ENCODE measurements at regions not wholly inside any gene's neighbourhood (a gene's known extent, or its start where the extent isn't known, plus 50 kb on each side); places are given as distances from the start of the nearest gene placed in this dataset.

- Histone ChIP-seq H3K27ac (ENCODE audit: insufficient read depth, low read depth, low read length) (no peak overlapping the region), H2AFZ (ENCODE audit: low read depth, low read length) (no peak overlapping the region), H3K4me3 (replicated peaks in 1 of 3; ENCODE audit: insufficient read depth in 1 of 3, low read depth in 1 of 3, low read length in 3 of 3) (no peak overlapping the region), H3K27me3 (ENCODE audit: control insufficient read depth in 2 of 2, insufficient read depth in 2 of 2, low read length in 2 of 2) (no peaks in the 10 kb centered on the region), H3K9me1 (replicated peaks; ENCODE audit: control insufficient read depth, extremely low read depth, insufficient read depth, low read length) (no peaks in the 10 kb centered on the region), H3K4me2 (ENCODE audit: insufficient read depth, low read length) (no peak overlapping the region), H3K9ac (replicated peaks; ENCODE audit: extremely low read depth, insufficient read depth, low read length) (no peak overlapping the region), H3K9me3 (replicated peaks; ENCODE audit: control insufficient read depth, insufficient read depth, low read length) (no peaks in the 10 kb centered on the region), H4K20me1 (replicated peaks; ENCODE audit: control insufficient read depth, extremely low read depth, insufficient read depth, low read length) (no peaks in the 10 kb centered on the region), H3K79me2 (ENCODE audit: control insufficient read depth, insufficient read depth, low read length) (no peaks in the 10 kb centered on the region), H3K4me1 (ENCODE audit: control insufficient read depth, extremely low read depth, insufficient read depth, low read length) (no peaks in the 10 kb centered on the region), H3K36me3 (ENCODE audit: control insufficient read depth in 2 of 2, extremely low read depth in 1 of 2, insufficient read depth in 2 of 2, low read length in 2 of 2) (no peaks in the 10 kb centered on the region)
- DNase-seq (ENCODE audit: low read depth, low spot score), result no peak
- dilution Hi-C loops (cut with MboI; ENCODE audit: extremely low pct_ligation_motif_present, low sequenced_read_pairs), result no loop called here
- POLR2A ChIA-PET, result no interaction called here
- intact Hi-C loops (cut with micrococcal nuclease), result no loop called here
- FAIRE-seq, result no peak
- BruUV-seq (replicated peaks), result no TSS peak
- TF ChIP-seq GATA2 (IDR thresholded peaks at IDR 0.05; ENCODE audit: insufficient read depth, insufficient read length, low read depth, low read length), result no peak
- TF ChIP-seq EZH2 (IDR thresholded peaks at IDR 0.05; ENCODE audit: borderline replicate concordance, low read depth, low read length, severe bottlenecking), result no peak
- no peak for TF ChIP-seq POLR2AphosphoS5 (IDR thresholded peaks at IDR 0.05; ENCODE audit: insufficient read depth, low read depth, low read length)
- TF ChIP-seq POLR2A (IDR thresholded peaks at IDR 0.05; ENCODE audit: low read depth, low read length), result no peak
- TF ChIP-seq MYC (IDR thresholded peaks at IDR 0.05; ENCODE audit: low read depth, low read length), result no peak
- TF ChIP-seq FOS (IDR thresholded peaks at IDR 0.05; ENCODE audit: borderline replicate concordance, insufficient read depth, low read length), result no peak
- no peak for TF ChIP-seq MAX (IDR thresholded peaks at IDR 0.05; ENCODE audit: insufficient read depth, insufficient read length)
- CTCF ChIA-PET, result no interaction called here
Observed at GRCh38 chr12:78792052-78792698, 72.4 kb upstream of the SYT1 start.

GRCh38 chr12:78793491-78793890 is 71.1 kb upstream of the SYT1 start:
- ChIA-PET POLR2A (interaction anchor here (0.6 kb wide), 1 partner anchor 70 kb away, joined by 4 read pairs; no protein-coding TSS in a partner anchor), CTCF (interaction anchor here (1.2 kb wide), 1 partner anchor 9 kb away, joined by 3 read pairs; no protein-coding TSS in a partner anchor)
- H3K9me3 ChIP-seq (replicated peaks; ENCODE audit: control insufficient read depth, insufficient read depth, low read length), result no peaks in the 10 kb centered on the region
- no peaks in the 10 kb centered on the region for H3K36me3 ChIP-seq (ENCODE audit: control insufficient read depth in 2 of 2, extremely low read depth in 1 of 2, insufficient read depth in 2 of 2, low read length in 2 of 2)
- TF ChIP-seq GATA2 (IDR thresholded peaks at IDR 0.05; ENCODE audit: insufficient read depth, insufficient read length, low read depth, low read length) (no peak), POLR2AphosphoS5 (IDR thresholded peaks at IDR 0.05; ENCODE audit: insufficient read depth, low read depth, low read length) (no peak), FOS (IDR thresholded peaks at IDR 0.05; ENCODE audit: borderline replicate concordance, insufficient read depth, low read length) (no peak)
- no TSS peak for BruUV-seq (replicated peaks)
- no peak overlapping the region for H2AFZ ChIP-seq (ENCODE audit: low read depth, low read length)
- H4K20me1 ChIP-seq (replicated peaks; ENCODE audit: control insufficient read depth, extremely low read depth, insufficient read depth, low read length), result no peaks in the 10 kb centered on the region
- DNase-seq (ENCODE audit: low read depth, low spot score) (no peak), FAIRE-seq (peak; percentile 67)
- H3K4me2 ChIP-seq (ENCODE audit: insufficient read depth, low read length), result no peak overlapping the region
- intact Hi-C loops (cut with micrococcal nuclease), result no loop called here
- no peaks in the 10 kb centered on the region for H3K27me3 ChIP-seq (ENCODE audit: control insufficient read depth in 2 of 2, insufficient read depth in 2 of 2, low read length in 2 of 2)
- H3K4me3 ChIP-seq (replicated peaks in 1 of 3; ENCODE audit: insufficient read depth in 1 of 3, low read depth in 1 of 3, low read length in 3 of 3), result no peak overlapping the region
- no peaks in the 10 kb centered on the region for H3K9me1 ChIP-seq (replicated peaks; ENCODE audit: control insufficient read depth, extremely low read depth, insufficient read depth, low read length)
- no peak overlapping the region for H3K27ac ChIP-seq (ENCODE audit: insufficient read depth, low read depth, low read length)
- no peaks in the 10 kb centered on the region for H3K4me1 ChIP-seq (ENCODE audit: control insufficient read depth, extremely low read depth, insufficient read depth, low read length)
- H3K79me2 ChIP-seq (ENCODE audit: control insufficient read depth, insufficient read depth, low read length), result no peaks in the 10 kb centered on the region
- H3K9ac ChIP-seq (replicated peaks; ENCODE audit: extremely low read depth, insufficient read depth, low read length), result no peak overlapping the region
- dilution Hi-C loops (cut with MboI; ENCODE audit: extremely low pct_ligation_motif_present, low sequenced_read_pairs), result no loop called here
